ENCODE measurements at regions not wholly inside any gene's neighbourhood (a gene's known extent, or its start where the extent isn't known, plus 50 kb on each side); places are given as distances from the start of the nearest gene placed in this dataset.

- Histone ChIP-seq H2AFZ (ENCODE audit: low read length) (no peak overlapping the region), H3K4me3 (ENCODE audit: insufficient read depth, low read length) (no peak overlapping the region)
Measured at GRCh38 chr2:128690869-128691268, 372.2 kb upstream of the HS6ST1 start.

DNA sequence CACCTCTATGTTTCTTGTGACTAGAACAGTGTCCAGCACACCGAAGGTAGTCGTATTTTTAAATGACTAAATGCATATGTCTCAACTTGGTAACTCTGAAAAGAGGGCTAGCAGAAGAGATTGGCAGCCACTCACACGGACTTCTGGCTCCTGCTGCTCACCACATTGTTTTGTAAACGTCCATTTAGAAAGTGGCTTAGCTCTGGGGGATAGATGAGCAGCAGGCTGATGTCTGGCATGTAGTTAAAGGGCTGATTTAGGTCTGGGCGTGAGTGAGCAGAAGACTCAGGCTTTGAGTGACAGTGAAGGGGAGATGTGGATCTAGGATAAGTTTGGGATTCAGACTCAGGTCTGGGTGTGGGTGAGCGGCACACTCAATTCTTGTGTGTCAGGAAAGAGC, 372.9 kb upstream of the HS6ST1 start:
- no peak overlapping the region for H3K27ac ChIP-seq (ENCODE audit: low read depth, low read length)
- no peaks in the 10 kb centered on the region for H4K20me1 ChIP-seq (ENCODE audit: insufficient read depth, low read length)
- TF ChIP-seq, protein P1, sequence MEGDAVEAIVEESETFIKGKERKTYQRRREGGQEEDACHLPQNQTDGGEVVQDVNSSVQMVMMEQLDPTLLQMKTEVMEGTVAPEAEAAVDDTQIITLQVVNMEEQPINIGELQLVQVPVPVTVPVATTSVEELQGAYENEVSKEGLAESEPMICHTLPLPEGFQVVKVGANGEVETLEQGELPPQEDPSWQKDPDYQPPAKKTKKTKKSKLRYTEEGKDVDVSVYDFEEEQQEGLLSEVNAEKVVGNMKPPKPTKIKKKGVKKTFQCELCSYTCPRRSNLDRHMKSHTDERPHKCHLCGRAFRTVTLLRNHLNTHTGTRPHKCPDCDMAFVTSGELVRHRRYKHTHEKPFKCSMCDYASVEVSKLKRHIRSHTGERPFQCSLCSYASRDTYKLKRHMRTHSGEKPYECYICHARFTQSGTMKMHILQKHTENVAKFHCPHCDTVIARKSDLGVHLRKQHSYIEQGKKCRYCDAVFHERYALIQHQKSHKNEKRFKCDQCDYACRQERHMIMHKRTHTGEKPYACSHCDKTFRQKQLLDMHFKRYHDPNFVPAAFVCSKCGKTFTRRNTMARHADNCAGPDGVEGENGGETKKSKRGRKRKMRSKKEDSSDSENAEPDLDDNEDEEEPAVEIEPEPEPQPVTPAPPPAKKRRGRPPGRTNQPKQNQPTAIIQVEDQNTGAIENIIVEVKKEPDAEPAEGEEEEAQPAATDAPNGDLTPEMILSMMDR (IDR thresholded peaks at IDR 0.05; ENCODE audit: extremely low read depth, low read depth, low read length) = no peak
- H3K4me3 ChIP-seq (ENCODE audit: insufficient read depth, low read length) = no peak overlapping the region
- H3K79me2 ChIP-seq (ENCODE audit: insufficient read depth, low read length) = no peaks in the 10 kb centered on the region
- no peaks in the 10 kb centered on the region for H3K4me1 ChIP-seq (ENCODE audit: insufficient read depth, low read length)
- no peaks in the 10 kb centered on the region for H3K9me3 ChIP-seq (ENCODE audit: low read depth, low read length)
- H3K36me3 ChIP-seq (ENCODE audit: insufficient read depth, low read length) = no peaks in the 10 kb centered on the region
- H3K27me3 ChIP-seq (ENCODE audit: insufficient read depth, low read length) = no peaks in the 10 kb centered on the region
- no peak overlapping the region for H3K4me2 ChIP-seq (ENCODE audit: insufficient read depth, low read length)
- DNase-seq (ENCODE audit: insufficient read length, low spot score, missing footprints) = no peak
- no peak overlapping the region for H2AFZ ChIP-seq (ENCODE audit: low read length)

More at GRCh38 chr2:128690869-128691268, 372.2 kb upstream of the HS6ST1 start:
- H3K4me1 ChIP-seq (ENCODE audit: insufficient read depth, low read length) = no peaks in the 10 kb centered on the region
- no peak overlapping the region for H3K27ac ChIP-seq (ENCODE audit: low read depth, low read length)
- H4K20me1 ChIP-seq (ENCODE audit: insufficient read depth, low read length) = no peaks in the 10 kb centered on the region
- no peak overlapping the region for H3K4me2 ChIP-seq (ENCODE audit: insufficient read depth, low read length)
- no peaks in the 10 kb centered on the region for H3K27me3 ChIP-seq (ENCODE audit: insufficient read depth, low read length)
- TF ChIP-seq, protein P1 (IDR thresholded peaks at IDR 0.05; ENCODE audit: extremely low read depth, low read depth, low read length) = no peak
- DNase-seq (ENCODE audit: insufficient read length, low spot score, missing footprints) = no peak
- H3K36me3 ChIP-seq (ENCODE audit: insufficient read depth, low read length) = no peaks in the 10 kb centered on the region
- H3K79me2 ChIP-seq (ENCODE audit: insufficient read depth, low read length) = no peaks in the 10 kb centered on the region
- H3K9me3 ChIP-seq (ENCODE audit: low read depth, low read length) = no peaks in the 10 kb centered on the region

- Histone ChIP-seq H3K9me3 (ENCODE audit: low read depth, low read length) (no peaks in the 10 kb centered on the region), H4K20me1 (ENCODE audit: insufficient read depth, low read length) (no peaks in the 10 kb centered on the region)
Measured at GRCh38 chr2:128692895-128693742, 374.5 kb upstream of the HS6ST1 start.

GRCh38 chr2:128693743-128694029, 375.0 kb upstream of the HS6ST1 start:
- H2AFZ ChIP-seq (ENCODE audit: low read length) = no peak overlapping the region
- no peaks in the 10 kb centered on the region for H3K27me3 ChIP-seq (ENCODE audit: insufficient read depth, low read length)

More at GRCh38 chr2:128692895-128693742, 374.5 kb upstream of the HS6ST1 start:
- H3K4me2 ChIP-seq (ENCODE audit: insufficient read depth, low read length) = no peak overlapping the region
- TF ChIP-seq, protein P1 (IDR thresholded peaks at IDR 0.05; ENCODE audit: extremely low read depth, low read depth, low read length) = no peak
- H3K4me3 ChIP-seq (ENCODE audit: insufficient read depth, low read length) = no peak overlapping the region
- DNase-seq (ENCODE audit: insufficient read length, low spot score, missing footprints) = no peak
- H2AFZ ChIP-seq (ENCODE audit: low read length) = no peak overlapping the region
- no peaks in the 10 kb centered on the region for H3K4me1 ChIP-seq (ENCODE audit: insufficient read depth, low read length)
- H3K36me3 ChIP-seq (ENCODE audit: insufficient read depth, low read length) = no peaks in the 10 kb centered on the region
- no peaks in the 10 kb centered on the region for H3K79me2 ChIP-seq (ENCODE audit: insufficient read depth, low read length)
- H3K27ac ChIP-seq (ENCODE audit: low read depth, low read length) = no peak overlapping the region
- no peaks in the 10 kb centered on the region for H3K27me3 ChIP-seq (ENCODE audit: insufficient read depth, low read length)

More at GRCh38 chr2:128693743-128694029, 375.0 kb upstream of the HS6ST1 start:
- no peaks in the 10 kb centered on the region for H3K4me1 ChIP-seq (ENCODE audit: insufficient read depth, low read length)
- H3K4me2 ChIP-seq (ENCODE audit: insufficient read depth, low read length) = no peak overlapping the region
- no peak overlapping the region for H3K4me3 ChIP-seq (ENCODE audit: insufficient read depth, low read length)
- no peaks in the 10 kb centered on the region for H3K36me3 ChIP-seq (ENCODE audit: insufficient read depth, low read length)
- H3K27ac ChIP-seq (ENCODE audit: low read depth, low read length) = no peak overlapping the region
- no peak for DNase-seq (ENCODE audit: insufficient read length, low spot score, missing footprints)
- no peaks in the 10 kb centered on the region for H3K79me2 ChIP-seq (ENCODE audit: insufficient read depth, low read length)
- TF ChIP-seq, protein P1 (IDR thresholded peaks at IDR 0.05; ENCODE audit: extremely low read depth, low read depth, low read length) = no peak
- H3K9me3 ChIP-seq (ENCODE audit: low read depth, low read length) = no peaks in the 10 kb centered on the region
- H4K20me1 ChIP-seq (ENCODE audit: insufficient read depth, low read length) = no peaks in the 10 kb centered on the region
